ENCODE measurements at regions not wholly inside any gene's neighbourhood (a gene's known extent, or its start where the extent isn't known, plus 50 kb on each side); places are given as distances from the start of the nearest gene placed in this dataset.
"Not testable (repeated sequence)": the region's sequence is repeated elsewhere in the genome, so short reads cannot be mapped to it uniquely, and the experiment has no call there.

DNA sequence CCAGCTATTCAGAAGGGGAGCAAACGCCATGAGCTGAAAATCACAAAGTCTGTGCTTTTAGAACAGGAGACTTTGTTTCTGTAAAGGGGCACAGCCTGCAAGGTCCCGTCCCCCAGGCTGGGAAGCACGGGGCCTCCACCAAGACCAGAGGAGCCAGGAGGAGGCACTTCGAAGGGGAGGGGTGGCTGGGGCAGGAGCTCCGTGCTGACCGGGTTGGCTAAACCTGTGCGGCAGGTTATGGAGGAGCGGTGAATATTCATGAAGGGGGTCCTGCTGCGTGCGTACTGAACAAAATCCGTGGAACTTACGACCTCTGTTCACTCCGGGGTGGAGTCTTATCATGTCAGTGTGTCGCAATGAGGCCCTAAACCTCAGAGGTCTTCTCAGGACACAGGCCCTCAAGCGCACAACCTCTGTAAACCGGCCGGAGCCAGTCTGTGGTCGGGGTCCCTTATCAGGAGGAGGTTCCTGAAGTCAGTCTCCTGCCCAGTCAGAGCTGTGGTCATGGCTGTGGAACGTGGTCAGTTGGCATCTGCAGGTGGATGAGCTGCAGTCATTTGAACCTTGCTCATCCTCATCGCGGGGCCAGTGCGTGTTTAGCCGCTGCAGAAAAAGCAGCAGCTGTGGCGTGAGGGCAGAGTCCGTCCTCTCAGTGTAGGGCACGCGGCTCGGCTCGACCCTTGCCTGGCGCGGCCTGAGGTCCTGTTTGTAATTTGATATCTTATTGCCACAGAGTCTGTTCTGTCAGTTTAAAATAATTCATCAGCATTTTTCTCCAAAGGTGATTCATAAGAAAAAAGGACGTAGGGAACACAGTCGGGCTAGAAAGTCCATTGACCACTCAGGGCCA, 5507.7 kb upstream of the TPTE start:
- DNase-seq (ENCODE audit: low read depth); H3K4me3 ChIP-seq (ENCODE audit: low read depth, low read length): not testable (repeated sequence)

DNA sequence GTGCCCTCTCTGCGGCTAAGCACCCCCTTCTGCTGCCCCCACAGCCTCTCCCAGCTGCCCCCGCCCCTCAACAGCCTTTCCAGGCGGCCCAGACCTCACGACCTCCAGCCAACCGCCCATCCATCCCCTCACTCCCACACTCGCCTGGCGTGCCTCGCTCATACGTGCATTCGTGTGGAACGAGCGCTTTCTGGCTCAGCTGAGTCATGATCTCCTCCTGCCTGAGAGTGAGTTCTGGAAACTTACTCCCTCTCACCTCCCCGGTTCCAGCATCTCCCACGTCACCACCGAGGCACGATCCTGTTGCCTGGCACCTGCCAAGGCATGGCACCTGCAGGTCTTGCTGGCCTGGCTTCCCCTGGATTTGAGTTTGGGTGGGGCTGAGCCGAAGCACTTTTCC, 5506.2 kb upstream of the TPTE start:
- H3K4me3 ChIP-seq (ENCODE audit: low read depth, low read length); DNase-seq (ENCODE audit: low read depth): not testable (repeated sequence)

DNA sequence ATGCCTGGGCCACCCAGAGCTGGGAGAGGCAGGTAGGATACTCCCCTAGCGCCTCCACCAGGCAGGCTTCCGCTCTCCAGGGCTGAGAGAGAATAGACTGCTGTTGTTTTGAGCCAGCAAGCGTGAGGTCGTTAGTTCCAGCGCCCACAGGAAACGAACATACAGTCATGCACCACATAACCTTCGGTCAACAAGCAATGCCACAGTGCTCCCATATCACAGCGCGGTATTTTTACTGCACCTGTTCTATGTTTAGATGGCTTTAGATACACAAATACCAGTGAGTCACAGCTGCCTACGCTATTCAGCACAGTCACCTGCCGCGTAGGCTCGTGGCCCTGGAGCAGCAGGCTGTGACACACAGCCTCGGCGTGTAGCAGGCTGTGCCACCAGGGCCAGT, 5502.3 kb upstream of the TPTE start:
- not testable (repeated sequence) for H3K4me3 ChIP-seq (ENCODE audit: low read depth, low read length); DNase-seq (ENCODE audit: low read depth)

DNA sequence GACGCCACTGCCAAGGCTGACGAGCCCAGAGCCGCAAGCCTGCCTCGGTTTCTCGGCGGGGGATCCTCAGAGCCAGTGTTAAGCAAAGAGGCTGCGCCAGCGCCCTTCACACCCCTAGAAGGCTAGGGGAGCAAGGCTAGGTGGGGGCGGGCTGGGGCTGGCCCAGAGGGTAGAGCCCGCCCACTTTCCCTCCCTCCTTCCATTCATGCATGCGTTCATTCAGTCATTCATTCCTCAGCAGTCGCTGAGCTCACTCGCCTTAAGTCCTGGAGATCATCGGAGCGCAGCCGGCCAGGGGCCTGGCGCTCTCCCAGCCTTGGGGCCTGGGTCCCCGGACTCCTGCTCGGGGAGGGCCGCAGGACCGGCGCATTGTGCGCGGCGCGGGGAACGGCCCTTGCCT, 5499.6 kb upstream of the TPTE start:
- not testable (repeated sequence) for DNase-seq (ENCODE audit: low read depth); H3K4me3 ChIP-seq (ENCODE audit: low read depth, low read length)

DNA sequence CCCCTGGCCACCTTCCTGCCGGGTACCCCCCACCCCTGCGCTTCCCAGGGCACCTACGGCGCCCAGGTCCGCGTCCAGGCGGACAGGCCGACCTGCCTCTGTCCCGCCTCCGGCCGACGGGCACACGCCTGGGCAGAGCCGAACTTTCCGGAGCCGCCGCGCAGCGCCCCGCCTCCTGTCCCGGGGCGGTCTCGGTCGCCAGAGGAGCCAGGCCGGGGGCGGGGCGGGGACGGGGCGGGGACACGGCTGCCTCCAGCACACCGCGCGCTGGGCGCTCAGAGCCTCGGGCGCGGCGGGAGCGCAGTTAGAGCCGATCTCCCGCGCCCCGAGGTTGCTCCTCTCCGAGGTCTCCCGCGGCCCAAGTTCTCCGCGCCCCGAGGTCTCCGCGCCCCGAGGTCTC, 5499.1 kb upstream of the TPTE start:
- not testable (repeated sequence) for H3K4me3 ChIP-seq (ENCODE audit: low read depth, low read length); DNase-seq (ENCODE audit: low read depth)

DNA sequence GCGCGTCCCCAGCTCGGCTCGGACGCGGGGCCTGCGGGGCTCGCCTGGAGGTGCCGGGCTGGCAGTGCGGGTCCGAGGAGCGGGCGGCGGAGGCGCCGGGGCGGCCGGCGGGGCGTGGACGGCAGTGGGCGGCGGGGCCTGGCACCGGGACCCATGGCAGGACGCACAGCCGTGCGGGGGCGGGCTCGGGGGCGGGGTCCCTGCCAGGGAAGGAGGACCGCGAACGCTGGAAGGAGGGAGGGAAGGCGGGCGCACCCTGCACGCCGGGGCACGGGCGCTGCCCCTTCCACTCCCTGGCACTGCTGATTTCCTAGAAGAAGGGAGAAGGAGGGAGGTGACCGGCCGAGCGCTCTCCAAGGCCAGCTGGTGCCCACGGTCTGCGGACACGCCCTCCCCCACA, 5498.6 kb upstream of the TPTE start:
- DNase-seq (ENCODE audit: low read depth); H3K4me3 ChIP-seq (ENCODE audit: low read depth, low read length): not testable (repeated sequence)

DNA sequence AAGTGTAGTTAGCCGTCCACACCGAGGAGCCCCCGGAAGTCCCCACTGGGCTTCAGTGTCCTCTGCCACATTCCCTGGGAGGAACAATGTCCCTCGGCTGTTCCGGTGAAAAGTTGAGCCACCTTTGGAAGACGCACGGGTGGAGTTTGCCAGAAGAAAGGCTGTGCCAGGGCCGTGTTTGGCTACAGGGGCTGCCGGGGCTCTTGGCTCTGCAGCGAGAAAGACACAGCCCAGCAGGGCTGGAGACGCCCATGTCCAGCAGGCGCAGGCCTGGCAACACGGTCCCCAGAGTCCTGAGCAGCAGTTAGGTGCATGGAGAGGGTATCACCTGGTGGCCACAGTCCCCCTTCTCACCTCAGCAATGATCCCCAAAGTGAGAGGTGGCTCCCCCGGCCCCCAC, 5486.2 kb upstream of the TPTE start:
- DNase-seq (ENCODE audit: low read depth); H3K4me3 ChIP-seq (ENCODE audit: low read depth, low read length): not testable (repeated sequence)

DNA sequence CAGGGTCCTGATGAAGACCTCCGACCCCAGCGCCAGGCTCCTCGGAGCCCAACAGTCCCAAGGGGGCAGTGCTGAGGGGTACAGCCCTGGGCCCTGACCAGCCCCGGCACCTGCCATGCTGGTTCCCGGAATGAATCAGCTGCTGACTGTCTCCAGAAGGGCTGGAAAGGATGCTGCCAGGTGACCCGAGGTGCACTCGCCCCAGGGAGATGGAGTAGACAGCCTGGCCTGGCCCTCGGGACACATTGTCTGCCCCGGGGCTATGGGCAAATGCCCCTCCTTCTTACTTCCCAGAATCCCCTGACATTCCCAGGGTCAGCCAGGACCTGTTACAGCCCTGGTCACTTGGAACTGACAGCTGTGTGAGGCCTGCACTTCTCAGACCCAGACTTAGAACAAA, 5485.8 kb upstream of the TPTE start:
- H3K4me3 ChIP-seq (ENCODE audit: low read depth, low read length): not testable (repeated sequence)

DNA sequence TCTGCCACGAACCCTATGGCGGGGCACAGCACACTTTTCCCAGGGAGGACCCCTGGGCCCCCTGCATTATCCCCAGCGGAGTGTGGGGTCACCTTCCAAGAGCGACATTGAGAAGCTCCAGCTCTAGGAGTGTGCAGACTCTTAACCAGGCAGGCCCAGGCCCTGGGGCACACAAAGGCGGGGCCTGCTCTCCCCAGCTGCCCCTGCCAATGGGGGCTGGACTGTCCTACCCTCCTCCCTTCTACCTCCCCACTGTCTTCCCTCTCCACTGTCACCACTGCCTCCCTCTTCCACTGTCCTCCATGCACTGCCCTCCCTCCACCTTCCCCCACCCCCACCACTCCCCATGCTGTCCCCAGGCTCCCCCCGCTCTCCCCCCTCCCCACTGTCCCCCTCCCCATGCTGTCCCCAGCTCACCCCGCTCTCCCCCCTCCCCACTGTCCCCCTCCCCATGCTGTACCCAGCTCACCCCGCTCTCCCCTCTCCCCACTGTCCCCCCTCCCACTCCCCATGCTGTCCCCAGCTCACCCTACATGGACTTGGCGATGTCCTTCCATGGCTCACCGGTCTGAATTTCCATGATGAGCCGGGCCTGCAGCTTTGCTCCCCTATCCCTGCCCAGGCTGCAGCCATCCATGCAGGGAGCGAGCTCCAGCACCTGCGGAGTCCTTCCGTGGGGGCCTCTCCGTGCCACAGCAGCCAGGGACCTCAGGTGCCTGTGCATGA, 5483.6 kb upstream of the TPTE start:
- not testable (repeated sequence) for H3K4me3 ChIP-seq (ENCODE audit: low read depth, low read length); DNase-seq (ENCODE audit: low read depth)

More for the DNA sequence above, 5485.8 kb upstream of the TPTE start:
- DNase-seq (ENCODE audit: low read depth): not testable (repeated sequence)

DNA sequence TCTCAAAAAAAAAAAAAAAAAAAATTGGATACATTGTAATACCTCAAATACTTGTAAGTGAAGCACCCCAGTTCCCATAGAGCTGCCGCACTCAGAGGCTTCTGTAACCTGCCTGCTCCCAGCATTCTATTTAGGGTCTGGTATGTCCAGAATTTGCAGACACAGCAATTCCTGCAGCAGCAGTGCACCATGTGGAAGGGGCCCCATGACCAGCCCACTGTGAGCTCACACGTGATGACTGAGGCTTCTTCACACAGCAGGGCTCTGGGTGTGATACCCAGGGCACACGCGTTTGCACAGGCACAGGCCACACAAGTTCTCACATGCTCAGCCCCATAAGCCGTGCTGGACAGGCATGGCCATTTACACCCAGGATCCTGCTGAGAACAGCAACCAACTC, 5481.5 kb upstream of the TPTE start:
- H3K4me3 ChIP-seq (ENCODE audit: low read depth, low read length); DNase-seq (ENCODE audit: low read depth): not testable (repeated sequence)

DNA sequence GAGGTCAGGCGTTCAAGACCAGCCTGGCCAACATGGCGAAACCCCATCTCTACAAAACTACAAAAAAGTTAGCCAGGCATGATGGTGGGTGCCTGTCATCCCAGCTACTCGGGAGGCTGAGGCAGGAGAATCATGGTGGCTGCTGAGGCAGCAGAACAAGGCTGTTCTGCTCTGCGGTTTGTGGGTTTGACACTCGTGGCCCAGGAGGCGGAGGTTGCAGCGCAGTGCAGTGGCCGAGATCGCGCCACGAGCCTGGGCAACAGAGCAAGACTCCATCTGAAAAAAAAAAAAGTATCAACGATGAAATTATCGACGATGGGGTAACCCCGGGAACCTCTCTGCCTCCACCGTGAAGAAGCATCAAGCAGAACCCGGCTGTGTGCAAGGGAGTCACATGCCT, 5478.8 kb upstream of the TPTE start:
- DNase-seq (ENCODE audit: low read depth); H3K4me3 ChIP-seq (ENCODE audit: low read depth, low read length): not testable (repeated sequence)

DNA sequence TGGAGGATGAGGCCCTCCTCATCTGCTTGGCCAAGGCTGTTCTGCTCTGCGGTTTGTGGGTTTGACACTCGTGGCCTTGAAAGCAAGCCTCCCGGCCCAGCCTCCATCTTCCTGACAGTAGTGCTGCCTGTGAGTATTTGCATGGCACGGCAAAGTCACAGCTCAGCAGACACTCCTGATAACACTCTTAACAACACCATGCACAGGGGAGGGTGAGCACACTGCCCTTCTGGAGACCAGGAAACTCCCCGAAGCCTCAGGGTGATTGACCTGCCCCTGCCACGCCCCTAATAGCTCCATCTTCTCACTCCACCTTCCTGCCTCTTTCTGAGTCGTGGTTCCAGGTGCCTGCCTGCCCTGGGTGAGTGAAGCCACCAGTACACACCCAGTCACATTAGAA, 5476.6 kb upstream of the TPTE start:
- DNase-seq (ENCODE audit: low read depth): not testable (repeated sequence)

DNA sequence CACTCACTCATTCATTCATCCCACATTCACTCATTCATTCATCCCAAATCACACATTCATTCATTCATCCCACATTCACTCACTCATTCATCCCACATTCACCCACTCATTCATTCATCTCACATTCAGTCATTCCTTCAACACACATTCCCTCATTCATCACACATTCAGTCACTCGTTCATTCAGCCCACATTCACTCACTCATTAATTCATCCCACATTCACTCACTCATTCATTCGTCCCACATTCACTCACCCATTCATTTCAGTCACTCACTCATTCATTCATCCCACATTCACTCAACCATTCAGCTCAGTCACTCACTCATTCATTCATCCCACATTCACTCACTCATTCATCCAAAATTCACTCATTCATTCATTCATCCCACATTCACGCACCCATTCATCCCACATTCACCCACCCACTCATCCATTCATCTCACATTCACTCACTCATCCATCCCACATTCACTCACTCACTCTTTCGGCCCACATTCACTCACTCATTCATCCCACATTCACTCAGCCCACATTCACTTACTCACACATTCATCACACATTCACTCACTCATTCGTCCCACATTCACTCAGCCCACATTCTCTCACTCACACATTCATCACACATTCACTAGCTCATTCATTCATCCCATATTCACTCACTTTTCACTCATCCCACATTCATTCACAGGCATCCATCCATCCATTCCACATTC, 5469.9 kb upstream of the TPTE start:
- not testable (repeated sequence) for H3K4me3 ChIP-seq (ENCODE audit: low read depth, low read length); DNase-seq (ENCODE audit: low read depth)

More for the DNA sequence above, 5476.6 kb upstream of the TPTE start:
- H3K4me3 ChIP-seq (ENCODE audit: low read depth, low read length): not testable (repeated sequence)

DNA sequence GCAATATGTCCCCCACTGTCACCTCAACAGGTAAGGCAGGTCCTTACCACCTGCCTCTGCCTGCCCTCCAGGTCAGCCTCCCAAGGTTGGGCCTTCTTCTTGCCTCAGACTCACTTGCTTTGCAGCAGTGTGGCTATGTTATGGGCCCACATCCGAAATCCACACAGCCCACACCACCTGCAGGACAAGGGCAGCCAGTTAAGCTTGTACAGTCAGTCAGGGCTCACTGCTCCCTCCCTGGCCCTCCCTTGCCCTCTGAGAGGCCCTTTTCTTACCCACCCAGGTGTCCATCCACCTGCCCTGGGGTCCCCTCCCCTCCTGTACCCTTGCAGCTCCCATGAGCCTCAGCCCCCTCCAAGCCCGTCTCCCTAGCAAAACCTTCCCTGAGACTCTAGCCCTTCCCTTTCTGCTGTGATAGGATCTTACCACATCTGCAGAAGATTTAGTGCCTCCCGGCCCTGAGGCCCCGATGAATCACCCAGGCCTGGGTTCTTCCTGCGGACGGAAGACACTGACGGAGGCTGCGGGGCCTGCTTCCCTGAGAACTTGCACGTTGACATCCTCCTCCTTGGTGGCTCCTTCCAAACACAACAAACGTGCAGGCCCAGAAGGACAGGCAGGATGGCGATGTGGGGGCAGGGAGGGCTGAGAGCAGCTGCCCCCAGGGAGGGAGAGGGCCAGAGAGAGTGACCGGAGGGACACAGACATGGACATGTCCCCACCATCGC, 5466.2 kb upstream of the TPTE start:
- not testable (repeated sequence) for DNase-seq (ENCODE audit: low read depth); H3K4me3 ChIP-seq (ENCODE audit: low read depth, low read length)

DNA sequence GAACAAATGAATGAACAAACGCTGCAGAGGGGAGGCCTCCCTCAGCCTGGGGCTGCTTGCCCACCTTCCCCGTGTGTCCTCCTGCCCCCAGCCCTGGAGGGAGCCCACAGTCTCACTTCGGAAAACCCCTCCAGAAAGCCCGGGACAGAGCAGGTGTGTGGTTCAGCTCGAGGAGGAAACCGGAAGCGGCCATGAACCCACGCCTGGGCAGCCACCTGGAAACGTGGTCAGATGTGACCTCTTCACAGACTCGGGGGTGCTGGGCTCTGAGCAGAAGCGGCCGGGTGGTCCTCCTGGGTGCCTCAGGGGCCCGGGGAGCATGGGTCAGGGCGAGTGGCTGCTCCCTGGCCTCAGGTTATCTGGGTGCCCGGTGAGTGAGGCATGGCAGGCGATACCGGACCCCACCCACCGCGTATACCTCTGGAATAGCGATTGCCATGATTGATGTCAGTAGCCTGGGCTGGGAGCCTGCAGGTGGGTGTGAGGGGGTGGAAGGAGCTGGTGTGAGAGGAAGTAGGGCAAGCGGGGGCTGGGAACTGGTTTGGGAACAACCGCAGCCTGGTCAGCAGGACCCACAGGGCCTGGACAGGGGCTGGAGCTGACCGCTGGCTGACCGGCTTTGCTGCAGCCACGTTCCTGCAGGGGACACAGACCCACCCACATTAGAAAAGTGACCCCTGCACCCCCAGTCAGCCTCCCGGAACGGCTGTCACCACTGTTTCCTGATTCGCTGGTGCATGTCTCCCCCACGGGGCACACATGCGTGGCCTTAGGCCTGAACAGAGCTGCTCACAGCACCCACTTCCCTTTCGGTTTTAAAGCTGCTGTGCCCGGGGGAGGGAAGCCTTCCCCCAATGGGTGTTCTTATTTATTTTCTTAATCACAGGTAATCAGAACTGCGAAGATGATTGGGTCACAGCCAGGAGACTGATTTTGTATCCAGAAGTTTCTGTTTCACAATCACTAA, 5465.1 kb upstream of the TPTE start:
- DNase-seq (ENCODE audit: low read depth); H3K4me3 ChIP-seq (ENCODE audit: low read depth, low read length): not testable (repeated sequence)

DNA sequence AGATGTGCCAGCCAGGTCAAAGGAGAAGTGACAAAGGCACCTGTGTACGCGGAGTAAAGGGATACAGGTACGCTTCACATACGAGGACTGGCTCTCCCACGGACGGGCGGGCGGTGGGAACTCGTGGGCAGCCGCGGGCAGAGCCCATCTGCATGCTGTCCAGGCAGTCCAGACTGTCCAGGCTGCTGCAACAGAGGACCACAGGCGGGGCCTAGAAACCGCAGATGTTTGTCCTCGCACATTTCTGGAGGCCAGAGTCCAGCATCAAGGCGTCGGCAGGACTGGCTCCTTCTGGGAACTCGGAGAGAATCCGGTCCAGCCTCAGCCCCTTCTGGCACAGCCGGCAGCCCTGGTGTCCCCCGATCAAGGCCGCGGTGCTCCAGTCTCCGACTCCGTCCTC, 5464.3 kb upstream of the TPTE start:
- DNase-seq (ENCODE audit: low read depth); H3K4me3 ChIP-seq (ENCODE audit: low read depth, low read length): not testable (repeated sequence)

DNA sequence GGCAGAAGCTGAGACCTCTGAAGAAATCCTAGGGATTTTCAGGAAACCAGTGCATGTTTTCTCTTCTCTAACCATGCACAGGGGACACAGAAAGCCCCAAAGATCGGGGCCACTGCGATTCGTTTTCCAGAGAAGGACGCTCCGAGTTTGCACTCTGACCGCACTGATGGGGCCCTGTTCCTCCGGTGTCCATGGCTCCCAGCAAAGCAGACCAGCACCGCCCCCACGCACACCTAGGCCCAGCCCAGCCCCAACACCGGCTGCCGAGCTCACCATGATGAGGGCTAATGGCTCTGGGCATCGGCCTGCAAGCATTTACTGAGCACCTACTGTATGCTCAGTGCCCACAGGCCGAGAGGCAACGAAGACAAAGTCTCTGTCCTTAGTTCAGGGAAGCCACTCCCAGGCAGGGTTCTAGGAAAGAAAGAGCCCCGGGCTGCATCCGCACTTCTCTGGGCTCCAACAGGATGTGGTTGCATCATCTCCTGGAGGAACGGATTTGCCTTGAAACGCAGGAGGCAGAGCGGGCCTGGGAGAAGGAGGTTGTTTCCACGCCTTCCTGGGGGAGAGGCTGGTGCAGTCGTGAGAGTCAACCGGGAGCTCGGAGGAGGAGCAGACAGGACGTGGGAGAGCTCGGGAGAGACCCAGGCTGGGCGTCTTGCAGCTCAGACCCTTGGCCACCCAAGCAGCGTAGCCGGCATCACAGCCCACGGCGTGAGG, 5460.9 kb upstream of the TPTE start:
- not testable (repeated sequence) for H3K4me3 ChIP-seq (ENCODE audit: low read depth, low read length); DNase-seq (ENCODE audit: low read depth)
